LHCN-M2 (cell line): ENCODE measurements at regions not wholly inside any gene's neighbourhood (a gene's known extent, or its start where the extent isn't known, plus 50 kb on each side); places are given as distances from the start of the nearest gene placed in this dataset.

ENCODE experiments used
- DNase-seq: peaks from one replicate; pipeline ENCODE4 v3.0.0-alpha.2; 2012; ENCODE audit warnings: low read depth

DNA sequence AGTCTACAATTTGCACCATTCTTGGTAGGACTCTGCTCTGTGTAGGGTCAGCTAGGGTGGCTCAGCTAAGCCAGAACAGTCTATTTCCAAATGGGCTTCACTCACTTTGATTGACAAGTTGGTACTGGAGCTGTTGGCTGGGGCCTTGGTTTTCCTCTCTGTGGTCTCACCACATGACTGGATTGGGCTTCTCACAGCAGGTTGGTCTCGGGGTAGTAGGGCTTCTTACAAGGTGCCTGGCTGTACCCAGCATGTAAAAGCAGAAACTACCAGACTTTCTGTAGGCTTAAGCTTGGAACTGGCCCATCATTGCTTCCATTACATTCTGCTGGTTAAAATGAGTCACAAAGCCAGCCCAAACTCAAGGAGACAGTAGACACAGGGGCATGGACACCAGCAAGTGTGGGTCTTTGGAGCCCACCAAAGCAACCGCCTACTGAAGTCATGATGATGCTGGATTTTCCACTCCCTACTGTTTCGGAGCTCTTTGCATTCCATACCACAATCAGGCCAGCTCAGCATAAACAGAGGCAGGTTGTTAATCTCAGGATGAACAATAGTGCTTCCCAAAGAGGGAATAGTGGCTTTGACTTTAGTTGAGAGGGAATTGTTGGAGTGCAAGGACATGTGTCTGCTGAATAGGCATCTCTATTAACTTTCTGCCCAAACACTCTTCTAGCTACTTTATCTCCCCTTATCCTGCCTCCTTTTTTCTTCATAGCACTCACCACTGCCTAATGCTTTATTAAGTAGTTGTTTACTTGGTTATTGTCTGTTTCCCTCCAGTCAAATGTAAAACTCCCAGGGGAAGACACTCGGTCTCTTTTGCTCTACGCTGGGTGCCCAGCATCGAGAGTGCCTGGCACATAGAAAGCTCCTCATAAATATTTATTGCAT lies 78.0 kb upstream of the RARB start:
- no peak for DNase-seq

DNA sequence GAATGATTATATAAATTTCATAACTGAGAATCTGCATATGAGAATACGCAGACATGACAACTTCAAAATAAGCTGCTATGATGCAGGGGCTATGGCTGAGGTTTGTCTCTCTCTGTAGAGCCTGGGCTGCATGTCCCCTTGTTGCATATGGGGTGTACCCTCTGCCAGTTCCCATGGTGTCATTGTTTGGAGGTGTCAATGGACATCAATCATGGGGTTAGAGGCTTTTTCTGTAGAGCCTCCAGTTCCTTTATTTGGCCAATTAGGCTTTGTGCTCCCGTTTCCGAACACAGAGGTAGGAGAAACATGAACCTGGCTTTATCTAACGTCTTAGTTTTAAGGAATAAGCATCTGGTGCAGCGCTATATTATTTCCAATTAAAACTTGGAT lies 77.3 kb upstream of the RARB start:
- DNase-seq: no peak

- no peak for DNase-seq
Measured at GRCh38 chr3:25354071-25354470, 74.0 kb upstream of the RARB start.

GRCh38 chr3:25355034-25355885 lies 72.8 kb upstream of the RARB start:
- DNase-seq: no peak

GRCh38 chr3:25355998-25356397 lies 72.1 kb upstream of the RARB start:
- DNase-seq: no peak

DNA sequence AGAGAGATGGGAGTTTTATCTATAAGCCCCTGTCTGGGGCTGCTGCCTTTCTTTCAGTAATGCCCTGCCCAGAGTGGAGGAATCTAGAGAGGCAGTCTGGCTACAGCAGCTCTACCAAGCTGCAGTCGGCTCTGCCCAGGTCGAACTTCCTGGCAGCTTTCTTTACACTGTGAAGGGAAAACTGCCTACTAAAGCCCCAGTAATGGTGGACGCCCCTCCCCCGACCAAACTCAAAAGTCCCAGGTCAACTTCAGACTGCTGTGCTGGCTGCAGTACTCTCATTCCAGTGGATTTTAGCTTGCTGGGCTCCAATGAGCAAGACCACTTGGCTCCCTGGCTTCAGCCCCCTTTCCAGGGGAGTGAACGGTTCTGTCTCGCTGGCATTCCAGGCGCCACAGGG lies 65.9 kb upstream of the RARB start:
- DNase-seq: no peak

DNA sequence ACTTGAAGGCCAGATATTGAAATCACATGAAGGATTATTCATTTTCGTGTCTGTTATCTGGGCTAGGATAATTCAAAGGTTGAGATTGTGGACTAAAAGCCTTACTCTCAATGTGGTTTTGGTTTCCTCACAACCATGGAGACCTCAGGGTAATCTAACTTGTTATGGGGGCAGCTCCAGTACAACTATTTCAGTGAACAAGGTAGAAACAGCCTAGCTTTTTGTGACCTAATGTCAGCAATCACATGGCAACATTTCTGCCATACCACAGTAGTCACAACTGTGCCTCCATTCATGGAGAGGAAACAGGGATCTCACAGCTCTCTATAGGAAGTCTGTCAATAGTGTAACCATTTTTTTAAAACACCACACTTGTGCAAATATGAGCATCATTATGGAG lies 62.4 kb upstream of the RARB start:
- DNase-seq: no peak

DNA sequence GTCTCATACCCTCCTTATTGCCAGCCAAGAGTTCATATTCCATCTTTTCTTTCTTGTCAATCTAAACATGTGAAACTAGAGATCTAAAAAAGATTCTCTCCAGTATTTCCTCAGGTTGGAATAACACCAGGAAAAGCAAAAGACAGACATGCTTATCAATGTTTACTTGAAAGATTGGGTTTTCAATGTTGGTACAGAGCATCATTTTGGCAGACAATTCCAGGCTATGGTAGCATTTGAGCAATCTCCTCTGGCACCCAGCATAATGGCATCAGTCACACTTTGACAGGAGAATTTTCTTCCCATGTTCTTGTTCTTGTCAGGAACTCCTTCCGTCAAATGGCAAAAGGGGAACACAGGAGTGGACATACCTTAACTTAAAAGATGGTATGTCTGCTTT lies 61.0 kb upstream of the RARB start:
- DNase-seq: no peak

- peak; percentile 20 for DNase-seq
Measured at GRCh38 chr3:25372167-25372566, 55.9 kb upstream of the RARB start.

DNA sequence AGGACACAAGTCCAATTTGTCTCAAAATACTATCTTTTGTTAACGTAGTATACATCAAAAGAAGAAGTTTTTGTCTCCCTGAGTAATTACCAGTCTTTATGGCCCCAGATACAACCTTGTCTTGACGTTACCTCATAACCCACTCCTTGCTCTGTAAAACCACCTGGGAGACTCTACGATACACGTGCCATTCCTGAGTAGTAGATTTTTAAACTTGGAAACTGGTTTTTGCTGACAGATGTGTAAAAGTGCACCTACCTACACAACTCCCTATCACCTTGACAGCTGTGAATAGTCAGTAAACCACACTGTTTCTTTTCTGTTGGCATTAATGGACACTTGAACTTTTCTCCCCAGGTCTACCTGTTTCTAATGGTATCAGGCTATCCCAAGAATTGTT lies 51.7 kb upstream of the RARB start:
- DNase-seq: no peak

DNA sequence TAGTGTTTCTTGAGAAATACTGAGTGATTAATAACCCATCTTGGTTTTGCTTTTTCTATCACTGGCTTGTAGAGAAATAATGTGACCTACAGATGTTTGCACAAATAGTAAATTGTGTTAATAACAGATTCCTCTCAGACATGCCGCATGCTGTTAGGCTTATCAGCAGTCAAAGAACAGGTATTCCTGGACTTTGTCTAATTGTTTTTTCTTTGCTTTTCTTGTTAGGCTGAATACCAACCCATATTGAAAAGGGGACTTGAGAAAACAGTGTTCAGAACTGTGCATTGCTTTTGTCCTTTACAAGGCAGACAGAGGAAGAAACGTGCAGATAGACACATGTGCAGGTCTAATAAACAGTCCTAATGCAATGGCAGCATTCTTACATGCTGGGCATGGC lies 51.0 kb upstream of the RARB start:
- DNase-seq: no peak
